NB4 (cell line): ENCODE measurements at regions not wholly inside any gene's neighbourhood (a gene's known extent, or its start where the extent isn't known, plus 50 kb on each side); places are given as distances from the start of the nearest gene placed in this dataset.

Experiments used
- DNase-seq: peaks from one replicate; pipeline ENCODE4 v3.0.0; 2010; ENCODE audit warnings: low read depth
- H3K4me3 ChIP-seq: one replicate; pipeline ENCODE4 v1.5.1; 2011; ENCODE audit warnings: mild to moderate bottlenecking, low read depth, low read length, moderate library complexity
- MYC ChIP-seq: IDR thresholded peaks from 2 replicates; pipeline ENCODE4 v1.6.1; 2011; ENCODE audit warnings: low read depth, low read length
- POLR2A ChIP-seq: IDR thresholded peaks from 2 replicates; pipeline ENCODE4 v1.6.1; 2011; ENCODE audit warnings: mild to moderate bottlenecking; ENCODE audit not compliant: insufficient read length; ENCODE audit errors: extremely low read depth
- TF ChIP-seq, protein P1 (sequence below): IDR thresholded peaks from one replicate; pipeline ENCODE4 v1.5.1; 2012; ENCODE audit warnings: low read depth, low read length
- TF ChIP-seq, protein P2 (sequence below): IDR thresholded peaks from 2 replicates; pipeline ENCODE4 v1.6.1; 2011; ENCODE audit warnings: low read depth, low read length

DNA sequence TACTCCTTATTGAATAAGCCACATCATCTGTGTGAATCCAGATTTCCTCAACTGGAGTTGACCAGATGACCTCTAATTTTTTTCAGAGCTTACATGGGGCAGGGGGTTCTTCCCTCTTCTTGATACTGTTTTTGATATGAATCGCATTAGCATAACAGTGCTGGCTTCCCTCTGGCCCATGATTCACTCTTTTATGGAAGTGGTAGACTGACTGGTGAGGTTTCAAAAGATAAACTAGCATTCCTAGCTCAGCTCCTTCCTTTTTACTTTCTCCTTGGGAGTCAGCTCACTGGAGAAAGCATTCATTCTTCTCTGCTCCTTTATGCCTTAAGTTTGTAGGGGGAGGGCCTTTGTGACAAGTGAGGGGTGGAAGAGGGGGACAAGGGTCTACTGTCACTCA is 161.0 kb upstream of the FGF13 start:
- H3K4me3 ChIP-seq, result no peak overlapping the region
- TF ChIP-seq, protein P1, sequence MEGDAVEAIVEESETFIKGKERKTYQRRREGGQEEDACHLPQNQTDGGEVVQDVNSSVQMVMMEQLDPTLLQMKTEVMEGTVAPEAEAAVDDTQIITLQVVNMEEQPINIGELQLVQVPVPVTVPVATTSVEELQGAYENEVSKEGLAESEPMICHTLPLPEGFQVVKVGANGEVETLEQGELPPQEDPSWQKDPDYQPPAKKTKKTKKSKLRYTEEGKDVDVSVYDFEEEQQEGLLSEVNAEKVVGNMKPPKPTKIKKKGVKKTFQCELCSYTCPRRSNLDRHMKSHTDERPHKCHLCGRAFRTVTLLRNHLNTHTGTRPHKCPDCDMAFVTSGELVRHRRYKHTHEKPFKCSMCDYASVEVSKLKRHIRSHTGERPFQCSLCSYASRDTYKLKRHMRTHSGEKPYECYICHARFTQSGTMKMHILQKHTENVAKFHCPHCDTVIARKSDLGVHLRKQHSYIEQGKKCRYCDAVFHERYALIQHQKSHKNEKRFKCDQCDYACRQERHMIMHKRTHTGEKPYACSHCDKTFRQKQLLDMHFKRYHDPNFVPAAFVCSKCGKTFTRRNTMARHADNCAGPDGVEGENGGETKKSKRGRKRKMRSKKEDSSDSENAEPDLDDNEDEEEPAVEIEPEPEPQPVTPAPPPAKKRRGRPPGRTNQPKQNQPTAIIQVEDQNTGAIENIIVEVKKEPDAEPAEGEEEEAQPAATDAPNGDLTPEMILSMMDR, result no peak
- TF ChIP-seq MYC, result no peak
- TF ChIP-seq, protein P2, sequence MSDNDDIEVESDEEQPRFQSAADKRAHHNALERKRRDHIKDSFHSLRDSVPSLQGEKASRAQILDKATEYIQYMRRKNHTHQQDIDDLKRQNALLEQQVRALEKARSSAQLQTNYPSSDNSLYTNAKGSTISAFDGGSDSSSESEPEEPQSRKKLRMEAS, result no peak
- TF ChIP-seq POLR2A, result no peak
- no peak for DNase-seq

DNA sequence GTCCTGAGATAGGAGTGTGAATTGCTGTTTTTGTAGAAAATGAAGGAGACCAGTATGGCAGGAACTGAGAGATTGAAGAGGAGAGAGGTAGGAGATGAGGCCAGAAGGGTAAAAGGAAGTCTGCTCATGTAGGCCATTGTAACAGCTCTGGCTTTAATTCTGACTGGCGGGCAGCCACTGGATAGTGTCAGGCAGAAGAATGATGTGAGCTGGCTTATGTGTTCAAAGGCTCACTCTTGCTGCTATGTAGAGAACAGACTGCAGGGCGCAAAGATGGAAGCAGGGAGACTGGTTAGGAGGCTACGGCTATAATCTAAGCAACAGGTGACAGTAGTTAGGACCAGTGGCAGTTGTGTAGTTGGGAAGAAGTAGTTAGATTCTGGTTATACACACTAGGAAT is 160.2 kb upstream of the FGF13 start:
- DNase-seq, result no peak
- no peak for TF ChIP-seq MYC
- TF ChIP-seq, protein P1, result no peak
- TF ChIP-seq POLR2A, result no peak
- TF ChIP-seq, protein P2, result no peak
- no peak overlapping the region for H3K4me3 ChIP-seq

DNA sequence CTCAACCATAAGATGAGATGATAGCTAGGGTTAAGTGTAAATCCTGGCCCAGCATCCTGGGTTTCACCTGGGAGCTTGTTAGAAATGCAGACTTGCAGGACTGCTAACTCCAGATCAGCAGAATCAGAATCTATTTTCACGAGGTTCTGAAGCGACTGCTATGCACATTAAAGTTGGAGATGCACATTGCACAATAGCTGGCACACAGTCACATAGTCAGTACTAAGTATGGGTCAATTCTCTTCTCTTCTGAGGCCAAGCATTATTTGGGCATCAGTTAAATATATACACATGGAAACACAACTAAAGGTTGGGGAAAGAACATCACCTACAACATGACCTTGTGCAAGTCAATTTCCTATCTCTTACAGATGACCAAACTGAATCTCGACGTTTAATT is 155.1 kb upstream of the FGF13 start:
- H3K4me3 ChIP-seq, result no peak overlapping the region
- DNase-seq, result no peak
- TF ChIP-seq, protein P1, result no peak
- TF ChIP-seq, protein P2, result no peak

DNA sequence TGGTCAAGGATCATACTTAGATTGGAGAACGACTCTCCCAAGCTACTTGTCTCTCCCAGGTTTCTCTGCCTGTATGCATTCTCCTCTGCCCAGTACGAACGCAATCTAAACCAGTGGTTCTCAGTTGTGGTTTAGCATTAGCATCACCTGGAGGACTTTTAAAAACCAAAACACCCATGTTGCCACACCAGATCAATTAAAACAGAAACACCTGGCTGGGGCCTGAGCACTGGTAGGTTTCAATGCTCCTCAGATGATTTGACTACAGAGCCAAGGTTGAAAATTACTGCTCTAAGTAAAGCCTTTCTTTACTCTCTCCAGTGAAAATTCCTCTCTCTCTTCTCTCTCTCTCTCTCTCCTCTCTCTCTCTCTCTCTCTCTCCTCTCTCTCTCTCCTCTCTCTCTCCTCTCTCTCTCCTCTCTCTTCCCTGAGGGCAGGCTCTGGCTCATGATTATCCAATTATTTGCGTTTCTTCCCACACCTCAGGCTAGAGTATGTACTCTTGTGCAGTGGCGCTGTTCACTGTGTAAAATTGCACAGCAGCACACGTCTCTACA is 153.7 kb upstream of the FGF13 start:
- no peak for TF ChIP-seq MYC
- TF ChIP-seq, protein P2, result no peak
- TF ChIP-seq, protein P1, result no peak
- TF ChIP-seq POLR2A, result no peak
- H3K4me3 ChIP-seq, result no peak overlapping the region
- DNase-seq, result no peak

DNA sequence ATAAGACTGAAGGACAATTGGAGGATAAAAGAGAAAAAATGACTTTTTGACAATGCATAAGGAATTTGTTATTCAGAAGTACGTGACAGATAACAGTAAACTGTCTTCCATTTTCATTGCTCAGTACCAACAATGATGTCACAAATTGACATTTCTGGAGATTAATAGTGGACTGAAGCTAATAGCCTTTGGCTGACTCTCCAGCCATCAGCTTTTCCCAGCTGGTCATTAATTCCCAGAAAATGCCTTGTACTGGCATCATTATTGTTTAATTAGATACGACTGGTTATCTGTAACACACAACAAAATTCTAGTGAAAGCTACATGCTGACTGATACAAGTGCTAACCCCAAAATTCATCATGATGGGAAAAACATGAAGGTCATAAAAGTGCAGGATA is 147.9 kb upstream of the FGF13 start:
- TF ChIP-seq, protein P1, result no peak
- TF ChIP-seq MYC (no peak), POLR2A (no peak)
- TF ChIP-seq, protein P2, result no peak
- H3K4me3 ChIP-seq, result no peak overlapping the region
- no peak for DNase-seq

DNA sequence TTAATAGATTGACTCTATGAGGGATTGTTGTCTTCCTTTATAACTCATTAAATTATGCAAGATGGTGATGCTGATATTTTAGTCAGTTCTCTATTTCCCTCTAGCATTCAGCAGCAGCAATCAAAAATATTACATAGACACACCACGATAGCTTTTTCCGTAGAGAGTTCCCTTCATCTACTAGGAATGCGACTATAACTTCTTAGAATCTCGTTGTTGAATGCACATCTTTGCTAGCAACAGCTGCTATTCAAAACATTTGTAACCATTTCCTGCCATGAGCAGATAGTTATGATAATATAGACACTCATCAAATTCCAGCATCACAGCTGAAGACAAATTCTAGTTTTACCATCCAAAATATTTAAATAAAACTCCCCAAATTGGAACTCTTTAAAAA is 147.4 kb upstream of the FGF13 start:
- no peak overlapping the region for H3K4me3 ChIP-seq
- no peak for DNase-seq
- TF ChIP-seq POLR2A (no peak), MYC (no peak)
- TF ChIP-seq, protein P1, result no peak
- TF ChIP-seq, protein P2, result no peak
